Trophoblast cell (in vitro differentiated cells and primary cell): ENCODE measurements at regions not wholly inside any gene's neighbourhood (a gene's known extent, or its start where the extent isn't known, plus 50 kb on each side); places are given as distances from the start of the nearest gene placed in this dataset.

ENCODE experiments used
- DNase-seq, 2 donors: peaks; one replicate each; pipeline ENCODE4 v3.0.0-alpha.2; 2016
- H2AFZ ChIP-seq: 2 replicates; pipeline ENCODE4 v1.6.1; 2013; ENCODE audit warnings: low read length, moderate library complexity, mild to moderate bottlenecking; ENCODE audit not compliant: insufficient read depth, poor library complexity
- H2AK5ac ChIP-seq: 2 replicates; pipeline ENCODE4 v1.6.1; 2013; ENCODE audit warnings: mild to moderate bottlenecking, low read length
- H2BK120ac ChIP-seq: 2 replicates; pipeline ENCODE4 v1.6.1; 2013; ENCODE audit warnings: low read length, mild to moderate bottlenecking, moderate library complexity; ENCODE audit not compliant: insufficient read depth, poor library complexity
- H2BK12ac ChIP-seq: 2 replicates; pipeline ENCODE4 v1.6.1; 2013; ENCODE audit warnings: mild to moderate bottlenecking, low read length, moderate library complexity
- H2BK5ac ChIP-seq: 2 replicates; pipeline ENCODE4 v1.6.1; 2013; ENCODE audit warnings: low read length, low read depth, moderate library complexity, mild to moderate bottlenecking; ENCODE audit not compliant: poor library complexity
- H3K14ac ChIP-seq: 2 replicates; pipeline ENCODE4 v1.6.1; 2013; ENCODE audit warnings: mild to moderate bottlenecking, low read length
- H3K18ac ChIP-seq: 2 replicates; pipeline ENCODE4 v1.6.1; 2013; ENCODE audit warnings: mild to moderate bottlenecking, low read length
- H3K23ac ChIP-seq: 2 replicates; pipeline ENCODE4 v1.6.1; 2013; ENCODE audit warnings: low read length
- H3K27ac ChIP-seq: 2 replicates; pipeline ENCODE4 v1.5.1; 2013; ENCODE audit warnings: low read depth, mild to moderate bottlenecking, inconsistent platforms, low read length, moderate library complexity
- H3K27me3 ChIP-seq: 2 replicates; pipeline ENCODE4 v1.6.1; 2013; ENCODE audit warnings: inconsistent platforms, mild to moderate bottlenecking, low read length, moderate library complexity; ENCODE audit not compliant: insufficient read depth
- H3K36me3 ChIP-seq, 2 experiments: 1 replicate in 1 of 2; 2 replicates in 1 of 2; pipeline ENCODE4 v1.6.1; 2013; ENCODE audit warnings: low read length in 2 of 2, mild to moderate bottlenecking in 2 of 2, moderate library complexity in 1 of 2; ENCODE audit not compliant: insufficient read depth in 2 of 2, control insufficient read depth in 1 of 2
- H3K4ac ChIP-seq: 2 replicates; pipeline ENCODE4 v1.6.1; 2013; ENCODE audit warnings: low read depth, mild to moderate bottlenecking, low read length, moderate library complexity
- H3K4me1 ChIP-seq, 2 experiments: 1 replicate in 1 of 2; 2 replicates in 1 of 2; pipeline ENCODE4 v1.6.1; 2013; ENCODE audit warnings: low read length in 2 of 2, mild to moderate bottlenecking in 2 of 2, moderate library complexity in 1 of 2; ENCODE audit not compliant: insufficient read depth in 2 of 2, control insufficient read depth in 1 of 2
- H3K4me2 ChIP-seq: 2 replicates; pipeline ENCODE4 v1.6.1; 2013; ENCODE audit warnings: inconsistent platforms, mild to moderate bottlenecking, low read length, moderate library complexity
- H3K4me3 ChIP-seq: 2 replicates; pipeline ENCODE4 v1.5.1; 2013; ENCODE audit warnings: mild to moderate bottlenecking, low read depth, low read length, inconsistent platforms
- H3K79me1 ChIP-seq: one replicate; pipeline ENCODE4 v1.6.1; 2013; ENCODE audit warnings: low read length
- H3K79me2 ChIP-seq: 2 replicates; pipeline ENCODE4 v1.6.1; 2013; ENCODE audit warnings: low read length, mild to moderate bottlenecking; ENCODE audit not compliant: control insufficient read depth, insufficient read depth, poor library complexity
- H3K9ac ChIP-seq: 2 replicates; pipeline ENCODE4 v1.6.1; 2013; ENCODE audit warnings: mild to moderate bottlenecking, low read length
- H3K9me3 ChIP-seq: 2 replicates; pipeline ENCODE4 v1.6.1; 2013; ENCODE audit warnings: low read depth, mild to moderate bottlenecking, control low read depth, inconsistent platforms, low read length; ENCODE audit not compliant: insufficient read depth
- H4K12ac ChIP-seq: 2 replicates; pipeline ENCODE4 v1.6.1; 2013; ENCODE audit warnings: low read depth, mild to moderate bottlenecking, low read length, moderate library complexity
- H4K8ac ChIP-seq: 2 replicates; pipeline ENCODE4 v1.6.1; 2013; ENCODE audit warnings: low read depth, mild to moderate bottlenecking, low read length, moderate library complexity
- H4K91ac ChIP-seq: one replicate; pipeline ENCODE4 v1.6.1; 2013; ENCODE audit warnings: low read depth, mild to moderate bottlenecking, low read length, moderate library complexity
- WGBS: extraction: QIAGEN DNeasy Blood & Tissue Kit; methylation state at CpG from one replicate; pipeline ENCODE4 v1.1.7; 2013; ENCODE audit warnings: missing lambda C conversion rate; ENCODE audit not compliant: insufficient read length, insufficient coverage; ENCODE audit errors: extremely low coverage; 5-methylcytosine and 5-hydroxymethylcytosine counted together

- DNase-seq = no peak
- Histone ChIP-seq H3K4me3 (no peak overlapping the region), H3K9ac (no peak overlapping the region), H2AK5ac (no peak overlapping the region), H4K8ac (no peak overlapping the region), H4K91ac (no peak overlapping the region), H3K79me2 (no peaks in the 10 kb centered on the region), H2BK12ac (no peak overlapping the region), H3K79me1 (no peaks in the 10 kb centered on the region), H3K9me3 (no peaks in the 10 kb centered on the region), H2BK5ac (no peak overlapping the region), H2BK120ac (no peak overlapping the region), H2AFZ (no peak overlapping the region), H3K14ac (no peak overlapping the region), H4K12ac (no peak overlapping the region), H3K4me1 (no peaks in the 10 kb centered on the region), H3K36me3 (no peaks in the 10 kb centered on the region), H3K27me3 (no peaks in the 10 kb centered on the region), H3K18ac (no peak overlapping the region), H3K4ac (no peak overlapping the region), H3K23ac (no peak overlapping the region), H3K27ac (no peak overlapping the region), H3K4me2 (no peak overlapping the region)
- WGBS = no CpG with 5 or more reads among the region's 2 CpGs
Observed at GRCh38 chr4:58953575-58953974, 1843.4 kb upstream of the IGFBP7 start.

GRCh38 chr4:58957711-58958110 lies 1847.5 kb upstream of the IGFBP7 start:
- WGBS = no CpG with 5 or more reads among the region's 4 CpGs
- Histone ChIP-seq H3K18ac (no peak overlapping the region), H3K79me1 (no peaks in the 10 kb centered on the region), H2AFZ (no peak overlapping the region), H3K23ac (no peak overlapping the region), H3K4ac (no peak overlapping the region), H3K36me3 (no peaks in the 10 kb centered on the region), H2BK120ac (no peak overlapping the region), H2AK5ac (no peak overlapping the region), H3K27ac (no peak overlapping the region), H3K4me3 (no peak overlapping the region), H3K27me3 (no peaks in the 10 kb centered on the region), H4K12ac (no peak overlapping the region), H3K9me3 (no peaks in the 10 kb centered on the region), H3K79me2 (no peaks in the 10 kb centered on the region), H3K14ac (no peak overlapping the region), H4K8ac (no peak overlapping the region), H2BK5ac (no peak overlapping the region), H2BK12ac (no peak overlapping the region), H4K91ac (no peak overlapping the region), H3K4me1 (no peaks in the 10 kb centered on the region), H3K9ac (no peak overlapping the region), H3K4me2 (no peak overlapping the region)
- peak; percentile 1 to 65 for DNase-seq

GRCh38 chr4:58961283-58961682 lies 1851.1 kb upstream of the IGFBP7 start:
- H3K4me3 ChIP-seq = no peak overlapping the region
- no peak for DNase-seq
- no peak overlapping the region for H2AK5ac ChIP-seq
- H4K91ac ChIP-seq = no peak overlapping the region
- H3K79me2 ChIP-seq = no peaks in the 10 kb centered on the region
- no peak overlapping the region for H3K23ac ChIP-seq
- H2AFZ ChIP-seq = no peak overlapping the region
- no peak overlapping the region for H3K9ac ChIP-seq
- H3K4me2 ChIP-seq = no peak overlapping the region
- no peaks in the 10 kb centered on the region for H3K36me3 ChIP-seq
- WGBS = no CpG with 5 or more reads among the region's 2 CpGs
- H4K12ac ChIP-seq = no peak overlapping the region
- no peaks in the 10 kb centered on the region for H3K27me3 ChIP-seq
- H2BK12ac ChIP-seq = no peak overlapping the region
- no peak overlapping the region for H3K4ac ChIP-seq
- no peak overlapping the region for H3K14ac ChIP-seq
- no peak overlapping the region for H3K18ac ChIP-seq
- no peaks in the 10 kb centered on the region for H3K4me1 ChIP-seq
- no peak overlapping the region for H2BK120ac ChIP-seq
- no peaks in the 10 kb centered on the region for H3K79me1 ChIP-seq
- no peak overlapping the region for H4K8ac ChIP-seq
- no peak overlapping the region for H2BK5ac ChIP-seq
- no peak overlapping the region for H3K27ac ChIP-seq
- no peaks in the 10 kb centered on the region for H3K9me3 ChIP-seq

GRCh38 chr4:58961925-58962324 lies 1851.7 kb upstream of the IGFBP7 start:
- Histone ChIP-seq H2AFZ (no peak overlapping the region), H3K36me3 (no peaks in the 10 kb centered on the region), H3K9ac (no peak overlapping the region), H2BK5ac (no peak overlapping the region), H3K9me3 (no peaks in the 10 kb centered on the region), H3K4me1 (no peaks in the 10 kb centered on the region), H4K8ac (no peak overlapping the region), H3K79me2 (no peaks in the 10 kb centered on the region), H3K4me3 (no peak overlapping the region), H3K23ac (no peak overlapping the region), H3K4me2 (no peak overlapping the region), H4K91ac (no peak overlapping the region), H2AK5ac (no peak overlapping the region), H4K12ac (no peak overlapping the region), H3K27me3 (no peaks in the 10 kb centered on the region), H3K79me1 (no peaks in the 10 kb centered on the region), H2BK120ac (no peak overlapping the region), H2BK12ac (no peak overlapping the region), H3K27ac (no peak overlapping the region), H3K4ac (no peak overlapping the region), H3K18ac (no peak overlapping the region), H3K14ac (no peak overlapping the region)
- no peak for DNase-seq
- no CpG with 5 or more reads among the region's 2 CpGs for WGBS
